GM21529 (cell line): ENCODE measurements at regions not wholly inside any gene's neighbourhood (a gene's known extent, or its start where the extent isn't known, plus 50 kb on each side); places are given as distances from the start of the nearest gene placed in this dataset.
"Not testable (repeated sequence)": the region's sequence is repeated elsewhere in the genome, so short reads cannot be mapped to it uniquely, and the experiment has no call there.

Source experiments
- ATAC-seq: cut with Tn5 transposase; IDR thresholded peaks from one replicate; pipeline ENCODE4 v1.9.1; 2021; ENCODE audit not compliant: unreplicated experiment

DNA sequence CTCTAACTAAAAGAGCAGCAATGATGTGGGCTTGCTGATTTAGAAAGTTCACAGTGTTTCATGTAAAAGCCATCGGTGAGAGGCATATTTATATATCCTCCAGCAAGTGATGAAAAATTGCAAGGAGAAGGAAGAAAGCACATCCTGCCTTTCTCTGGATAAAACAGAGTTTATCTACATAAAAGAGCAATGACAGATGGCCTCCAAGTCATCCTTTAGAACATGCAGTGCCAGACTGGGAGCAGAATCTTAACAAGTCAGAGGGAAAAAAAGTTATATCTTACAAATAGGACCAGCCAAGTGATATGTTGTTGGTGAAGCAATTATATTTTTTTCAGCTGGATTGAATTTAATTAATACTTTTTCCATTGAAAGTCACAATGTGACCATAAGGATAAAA is 253.8 kb upstream of the MGMT start:
- no peak for ATAC-seq

DNA sequence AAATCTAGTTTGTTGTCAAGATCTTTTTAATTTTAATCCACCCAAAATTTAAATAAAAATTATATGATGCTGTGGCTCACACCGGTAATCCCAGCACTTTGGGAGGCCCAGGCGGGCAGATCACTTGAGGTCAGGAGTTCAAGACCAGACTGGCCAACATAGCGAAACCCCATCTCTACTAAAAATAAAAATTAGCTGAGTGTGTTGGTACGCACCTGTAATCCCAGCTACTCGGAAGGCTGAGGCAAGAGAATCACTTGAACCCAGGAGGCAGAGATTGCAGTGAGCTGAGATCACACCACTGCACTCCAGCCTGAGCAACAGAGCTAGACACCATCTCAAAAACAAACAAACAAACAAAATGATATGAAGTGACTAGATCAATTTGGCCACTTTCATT is 253.0 kb upstream of the MGMT start:
- ATAC-seq, result not testable (repeated sequence)

DNA sequence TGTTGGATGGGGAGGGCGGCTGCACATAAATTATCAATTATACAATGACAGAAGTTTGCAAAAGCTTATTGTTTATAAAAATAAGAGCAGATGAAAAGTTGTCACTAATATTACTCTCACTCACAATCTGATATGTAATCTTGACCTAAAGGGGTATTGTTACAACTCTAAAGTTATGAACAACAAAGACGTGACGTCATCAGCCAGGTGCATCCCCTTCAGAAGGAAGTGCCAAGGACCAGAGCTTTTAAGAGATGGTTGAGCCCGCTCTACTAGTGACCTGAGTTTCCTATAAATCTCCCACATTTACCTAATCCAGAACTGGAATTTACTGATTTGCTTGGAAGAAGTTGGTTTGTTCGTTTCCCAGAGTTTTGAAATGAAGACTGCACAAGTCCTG is 247.7 kb upstream of the MGMT start:
- ATAC-seq, result no peak

DNA sequence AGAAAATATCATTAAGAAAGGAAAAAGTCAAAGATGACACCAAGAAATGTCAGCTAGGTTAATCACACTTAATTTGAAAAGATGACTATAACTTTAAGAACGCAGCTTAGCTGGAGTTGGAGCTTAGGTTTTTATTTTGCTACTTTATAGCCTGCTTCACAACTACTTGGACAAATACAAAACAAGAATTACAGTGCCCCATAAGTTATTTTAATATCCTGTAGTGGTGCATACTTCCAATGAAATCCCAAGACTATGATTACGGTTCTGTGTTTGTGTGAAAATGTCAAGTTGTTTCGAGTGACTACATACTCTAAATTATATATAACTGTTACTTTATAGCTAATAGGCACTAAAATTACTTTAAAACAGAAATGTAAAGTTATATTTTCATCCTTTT is 244.6 kb upstream of the MGMT start:
- ATAC-seq, result no peak

DNA sequence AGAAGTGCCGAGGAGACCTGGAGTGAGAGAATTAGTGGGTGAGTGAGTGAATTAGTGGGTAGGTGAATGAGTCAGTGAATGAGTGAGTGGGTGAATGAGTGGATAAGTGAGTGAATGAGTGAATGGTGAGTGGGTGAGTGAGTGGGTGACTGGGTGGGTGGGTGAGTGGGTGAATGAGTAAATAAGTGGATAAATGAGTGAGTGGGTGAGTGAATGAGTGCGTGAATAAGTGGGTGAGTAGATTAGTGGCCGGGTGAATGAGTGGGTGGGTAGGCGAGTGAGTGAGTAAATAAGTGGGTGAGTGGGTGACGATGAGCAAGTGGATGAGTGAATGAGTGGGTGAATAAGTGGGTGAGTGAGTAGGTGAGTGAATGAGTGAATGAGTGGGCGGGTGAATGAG is 243.7 kb upstream of the MGMT start:
- no peak for ATAC-seq

DNA sequence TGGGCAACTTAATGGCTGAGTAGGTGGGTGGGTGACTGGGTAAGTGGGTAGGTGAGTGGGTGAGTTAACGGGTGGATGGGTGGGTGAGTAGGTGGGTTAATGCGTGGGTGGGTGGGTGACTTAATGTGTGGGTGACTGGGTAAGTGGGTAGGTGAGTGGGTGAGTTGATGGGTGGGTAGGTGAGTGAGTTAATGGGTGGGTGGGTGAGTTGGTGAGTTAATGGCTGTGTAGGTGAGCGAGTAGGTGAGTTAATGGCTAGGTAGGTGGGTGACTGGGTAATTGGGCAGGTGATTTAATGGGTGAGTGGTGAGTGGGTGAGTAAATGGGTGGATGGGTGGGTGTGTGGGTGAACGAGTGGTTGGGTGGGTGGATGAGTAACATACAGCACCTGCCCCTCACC is 243.0 kb upstream of the MGMT start:
- no peak for ATAC-seq

DNA sequence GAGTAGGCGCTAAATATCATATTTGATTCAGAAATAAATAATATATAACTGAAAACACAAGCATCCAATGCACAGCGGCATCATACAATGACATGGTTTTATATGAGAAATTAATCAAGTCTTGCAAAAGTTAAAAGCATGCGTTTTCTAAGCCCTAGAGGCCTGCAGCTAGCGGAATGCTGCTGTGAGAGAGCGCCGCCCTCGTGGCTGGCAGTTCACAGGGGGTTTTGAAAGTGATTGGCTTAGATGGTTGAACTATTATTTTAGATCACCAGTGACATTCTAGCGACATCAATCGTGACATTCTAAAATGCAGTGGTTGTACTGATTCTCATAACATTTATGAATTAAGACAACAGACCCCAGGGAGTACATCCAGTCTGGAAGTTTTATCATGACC is 235.2 kb upstream of the MGMT start:
- no peak for ATAC-seq

DNA sequence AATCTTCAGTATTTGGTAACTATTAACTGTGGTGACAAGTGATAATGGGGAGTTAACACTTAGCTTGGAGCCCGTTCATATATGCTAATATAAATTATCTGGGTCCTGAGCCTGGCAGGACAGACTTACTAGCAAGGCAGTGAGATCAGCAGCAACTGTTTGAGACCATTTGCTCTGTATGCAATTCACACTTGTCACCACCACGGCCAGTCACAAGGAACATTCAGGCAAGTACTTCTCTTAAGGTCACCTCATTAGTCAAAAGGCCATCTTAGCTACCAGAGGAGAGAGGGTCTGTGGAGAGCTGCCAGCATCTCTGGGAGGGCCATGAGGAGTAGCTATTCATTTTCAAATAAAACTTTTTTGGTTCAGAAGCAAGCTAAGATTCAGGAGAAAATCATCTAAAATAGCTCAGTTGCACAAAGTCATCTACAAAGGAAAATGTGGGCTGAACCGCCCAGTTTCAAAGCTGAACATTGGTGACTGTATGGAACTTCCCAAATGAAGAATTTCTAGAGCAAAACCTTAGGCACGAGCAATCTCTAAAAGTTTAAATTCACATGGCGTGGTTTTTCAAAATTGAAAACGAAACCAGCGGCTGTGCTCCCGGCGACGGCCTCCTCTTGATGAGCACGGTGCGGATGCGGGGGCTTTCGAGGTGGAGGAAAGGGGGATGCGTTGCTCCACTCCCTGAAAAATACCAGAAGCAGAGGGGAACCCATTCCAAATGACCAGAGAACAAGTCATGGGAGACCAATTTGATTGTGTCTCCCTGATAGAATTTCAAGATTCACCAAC is 233.5 kb upstream of the MGMT start:
- ATAC-seq, result no peak

DNA sequence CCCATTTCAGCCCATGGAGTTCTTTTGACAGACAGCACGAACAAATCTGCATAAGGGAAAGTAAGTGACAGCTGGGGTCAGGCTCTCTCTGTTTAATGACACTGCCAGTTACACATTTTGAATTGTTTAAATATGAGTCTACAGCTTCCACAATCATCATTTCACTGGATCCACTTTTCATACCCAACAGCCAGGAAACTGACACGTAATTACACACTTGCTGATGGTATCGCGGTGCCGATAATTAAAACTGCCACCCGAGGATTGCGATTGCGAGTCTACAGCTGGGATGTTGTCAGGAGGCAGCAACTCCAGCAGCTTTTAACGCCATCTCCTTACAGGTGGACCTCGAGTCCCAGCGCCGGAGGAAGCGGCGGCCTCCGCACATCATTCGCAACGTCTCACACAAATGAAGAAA is 230.8 kb upstream of the MGMT start:
- ATAC-seq, result no peak

DNA sequence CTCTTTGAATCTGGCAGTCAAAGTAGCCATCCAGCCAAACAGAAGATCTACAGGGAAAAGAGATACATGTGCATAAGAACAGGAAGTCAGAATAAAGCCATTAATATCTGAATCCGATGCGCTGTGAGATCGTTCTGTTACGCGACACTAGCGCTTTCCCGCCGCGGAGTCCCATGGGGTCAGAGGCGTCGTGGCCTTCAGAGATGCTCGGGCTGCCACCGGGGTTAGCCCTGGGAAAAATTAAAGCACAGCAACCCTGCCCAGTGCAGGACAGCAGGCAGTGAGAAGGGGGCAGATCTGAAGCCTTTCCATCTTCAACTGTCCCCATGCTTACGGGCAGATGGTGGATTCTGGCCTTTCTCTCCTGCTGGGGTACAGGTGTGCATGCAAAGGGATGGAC is 225.6 kb upstream of the MGMT start:
- no peak for ATAC-seq

DNA sequence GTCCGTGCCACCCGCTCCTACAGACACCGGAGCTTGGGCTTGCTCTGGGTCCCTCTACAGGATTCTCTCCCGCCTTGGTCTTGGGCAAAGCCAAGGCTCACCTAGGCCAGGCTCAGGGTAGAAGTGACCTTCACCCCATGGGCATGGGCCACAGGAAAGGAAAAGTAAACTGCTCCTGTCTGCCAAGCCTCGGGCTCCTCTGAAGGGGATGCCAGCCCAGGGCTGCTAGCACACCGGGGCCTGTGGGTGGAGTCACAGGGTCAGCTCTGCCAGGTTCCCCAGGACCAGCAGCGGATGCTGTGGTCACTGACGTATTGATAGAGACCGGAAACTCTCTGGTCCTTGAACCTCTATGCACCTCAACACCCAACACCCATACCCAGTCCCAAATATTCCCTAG is 222.7 kb upstream of the MGMT start:
- no peak for ATAC-seq

DNA sequence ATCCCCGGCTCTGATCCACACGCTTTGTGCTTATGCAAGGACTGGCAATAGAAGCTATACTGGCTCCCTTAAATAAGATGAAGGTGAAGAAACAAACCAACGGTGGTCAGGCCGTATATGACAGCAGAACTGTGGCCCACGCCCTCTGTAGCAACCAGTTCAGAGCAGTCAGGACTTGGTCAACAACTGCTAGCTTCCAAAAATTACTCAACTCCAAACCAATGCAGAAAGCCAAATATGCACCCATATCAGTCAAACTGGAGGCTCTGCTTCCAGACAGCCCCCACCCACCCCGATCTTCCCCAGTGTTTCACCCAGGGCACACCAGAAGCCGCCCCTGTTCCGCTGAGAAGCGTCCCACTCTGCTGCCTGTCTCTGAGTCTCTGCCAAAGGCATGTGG is 222.3 kb upstream of the MGMT start:
- ATAC-seq, result no peak

DNA sequence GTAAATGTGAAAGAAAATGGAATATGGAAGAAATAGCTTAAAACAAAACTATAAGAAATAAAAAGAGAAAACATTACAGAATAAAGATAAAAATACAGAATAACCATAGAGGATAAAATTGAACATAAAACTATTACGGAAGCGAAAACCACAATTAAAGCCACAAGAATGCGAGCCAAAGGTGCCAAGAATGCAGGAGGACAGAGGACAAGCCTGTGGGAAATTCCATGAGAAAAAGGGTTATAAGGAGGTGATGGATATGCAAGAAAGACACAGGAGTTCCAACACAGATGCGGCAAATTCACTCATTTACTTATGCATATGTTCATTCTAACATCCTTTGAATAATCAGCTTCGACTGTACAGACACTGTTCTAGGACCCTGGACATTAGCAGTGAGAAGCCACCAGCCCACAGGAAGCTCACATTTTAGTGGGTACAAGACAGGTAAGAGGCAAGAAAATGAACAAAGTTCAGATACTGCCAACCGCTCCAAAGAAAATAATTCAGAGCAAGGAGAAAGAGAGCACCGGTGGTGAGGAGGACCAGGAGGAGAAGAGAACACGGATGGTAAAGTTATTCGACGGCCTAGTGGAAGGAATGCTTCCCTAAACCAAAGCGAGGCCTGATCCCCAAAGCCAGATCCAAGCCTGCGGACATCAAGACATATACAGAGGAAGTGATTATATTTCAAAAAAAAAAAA is 213.7 kb upstream of the MGMT start:
- no peak for ATAC-seq

DNA sequence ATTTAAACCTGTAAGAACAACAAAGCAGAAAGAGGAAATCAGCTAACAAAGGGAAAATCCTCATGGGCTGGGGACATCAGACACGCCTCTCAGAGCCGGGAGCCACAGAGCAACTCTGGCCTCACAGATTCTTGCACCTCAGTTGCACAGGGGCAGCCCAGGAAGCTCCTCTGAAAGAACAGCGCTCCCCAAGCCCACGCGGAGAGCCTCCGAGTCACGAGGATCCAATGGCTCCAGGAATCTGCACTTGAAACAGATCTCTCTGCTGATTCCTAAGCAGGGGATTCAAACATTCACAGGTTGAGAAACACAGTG is 213.2 kb upstream of the MGMT start:
- no peak for ATAC-seq

DNA sequence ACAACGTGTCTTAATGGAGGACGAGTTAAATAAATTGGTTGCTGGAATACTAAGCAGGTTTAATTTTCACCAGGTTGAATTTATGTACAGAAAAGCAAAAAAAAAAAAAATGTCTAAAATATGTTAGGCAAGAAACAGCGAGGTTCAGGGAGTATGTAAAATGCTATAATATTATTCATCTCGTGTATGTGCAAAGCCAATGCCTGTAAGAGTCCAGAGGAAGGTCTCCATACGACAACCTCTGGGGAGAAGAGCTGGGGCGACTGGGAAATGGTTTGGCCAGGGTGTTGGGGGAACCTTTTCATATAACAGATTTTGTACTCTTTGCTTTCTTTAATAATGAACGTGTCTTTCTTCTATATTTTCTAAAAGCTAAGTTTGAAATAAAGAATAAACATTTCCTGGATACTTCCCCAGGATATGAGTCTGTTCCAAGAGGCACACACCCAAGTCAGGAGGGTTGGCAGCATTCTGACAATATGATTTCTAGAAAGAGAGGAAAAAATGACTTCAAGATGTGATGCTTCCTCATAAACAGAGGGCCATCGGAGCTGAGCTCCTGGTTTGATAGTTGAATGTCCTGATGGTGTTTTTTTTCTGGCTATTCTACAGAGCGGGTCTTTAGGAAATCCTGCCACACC is 208.6 kb upstream of the MGMT start:
- ATAC-seq, result no peak

DNA sequence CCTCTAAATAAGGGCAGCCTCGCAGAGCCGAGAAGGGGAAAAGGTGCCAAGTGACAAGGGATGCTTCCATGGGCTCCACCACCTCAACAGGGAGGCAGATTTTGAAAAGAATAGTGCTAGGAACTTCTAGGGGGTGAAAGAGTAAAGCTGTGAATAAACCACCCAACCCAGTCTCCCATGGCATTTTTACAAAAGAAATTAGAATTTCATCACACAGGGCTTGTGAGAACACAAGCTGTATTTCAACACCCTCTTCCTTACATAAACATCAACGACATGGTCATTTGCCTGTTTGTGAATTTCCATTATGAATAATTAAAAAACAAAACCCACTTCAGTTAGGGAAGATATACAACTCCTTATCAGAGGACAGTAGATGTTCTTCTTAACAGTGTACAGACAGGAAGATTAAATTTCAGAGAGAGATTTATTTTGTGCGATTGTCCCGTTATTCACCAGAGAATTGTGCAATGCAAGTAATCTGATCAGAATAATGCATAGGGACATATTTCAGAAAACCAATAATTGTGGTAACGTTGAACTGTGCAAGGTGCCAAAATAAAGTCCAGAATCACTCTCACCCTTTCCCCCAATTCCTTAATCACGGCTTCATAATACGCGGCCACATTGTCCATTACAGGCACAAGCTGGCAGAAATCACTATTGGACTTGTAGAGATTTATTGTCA is 207.8 kb upstream of the MGMT start:
- no peak for ATAC-seq

DNA sequence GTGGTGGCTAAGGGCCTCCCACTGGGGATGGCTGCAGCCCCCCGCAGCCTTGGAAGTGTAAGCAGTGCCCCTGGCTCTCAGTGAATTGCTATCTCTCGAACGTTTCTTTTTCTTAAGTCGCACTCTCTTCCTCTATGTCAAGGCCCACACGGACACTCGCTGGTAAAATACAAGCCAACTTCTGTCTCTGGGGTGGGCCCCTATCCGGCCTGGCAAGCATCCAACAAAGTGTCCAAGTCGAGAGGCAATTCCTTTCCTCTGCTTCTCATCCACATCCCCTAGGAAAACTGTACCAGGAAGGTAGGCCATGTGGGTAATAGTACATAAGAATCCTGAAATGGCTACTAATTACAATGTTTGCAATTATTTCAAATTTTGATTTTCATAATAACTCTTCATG is 194.9 kb upstream of the MGMT start:
- ATAC-seq, result no peak

DNA sequence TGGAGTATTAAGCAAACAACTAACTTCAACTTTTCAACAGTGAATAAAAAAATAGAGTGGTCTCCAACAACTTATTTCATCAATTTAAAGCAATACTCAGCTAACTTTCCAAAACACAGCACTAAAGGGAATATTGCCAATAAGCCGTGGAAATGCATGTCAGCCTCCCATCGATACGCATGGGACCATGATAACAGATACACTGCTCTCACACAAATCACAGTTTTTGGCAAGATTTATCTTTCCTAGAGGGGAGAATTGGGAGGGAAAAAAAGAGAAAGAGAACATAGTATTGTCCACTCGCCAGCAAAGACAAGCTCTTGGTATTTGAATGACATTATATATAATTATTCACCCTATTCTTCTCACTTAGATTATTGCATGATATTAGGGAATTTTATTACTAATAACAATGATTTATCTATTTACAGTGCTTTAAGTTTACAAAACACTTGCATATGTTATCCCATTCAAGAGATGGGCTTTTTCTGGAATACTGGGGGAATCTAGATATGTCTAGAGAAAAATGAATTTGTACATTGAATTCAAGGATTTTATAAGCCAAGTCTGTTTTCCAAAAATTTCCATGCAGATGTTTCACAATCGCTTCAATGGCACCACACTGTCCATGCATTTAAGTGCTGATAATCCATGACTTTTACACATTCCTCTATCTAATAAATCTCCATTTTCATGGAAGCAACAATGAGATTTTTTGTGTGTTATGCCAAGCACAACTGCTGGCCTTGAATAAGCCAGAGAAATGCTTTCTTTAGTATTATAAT is 194.0 kb upstream of the MGMT start:
- no peak for ATAC-seq

DNA sequence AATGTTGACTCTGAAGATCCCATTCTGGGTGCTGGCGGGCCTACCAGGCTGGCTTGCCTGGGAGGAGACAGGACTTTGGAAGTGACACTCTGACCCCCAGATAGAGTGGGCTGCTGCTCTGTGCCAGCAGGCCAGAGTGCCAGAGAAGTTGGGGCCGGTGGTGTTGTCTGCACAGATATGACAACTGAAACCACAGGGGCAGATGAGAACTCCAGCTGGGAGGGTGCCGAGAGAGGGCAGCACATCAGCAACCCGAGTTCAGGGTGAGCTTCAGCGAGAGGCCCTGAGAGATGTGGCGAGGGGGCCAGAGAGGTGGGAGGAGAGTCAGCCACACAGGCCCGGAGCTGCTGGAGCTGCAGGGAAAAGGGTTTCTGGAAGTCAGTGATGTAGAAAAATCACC is 193.2 kb upstream of the MGMT start:
- no peak for ATAC-seq

DNA sequence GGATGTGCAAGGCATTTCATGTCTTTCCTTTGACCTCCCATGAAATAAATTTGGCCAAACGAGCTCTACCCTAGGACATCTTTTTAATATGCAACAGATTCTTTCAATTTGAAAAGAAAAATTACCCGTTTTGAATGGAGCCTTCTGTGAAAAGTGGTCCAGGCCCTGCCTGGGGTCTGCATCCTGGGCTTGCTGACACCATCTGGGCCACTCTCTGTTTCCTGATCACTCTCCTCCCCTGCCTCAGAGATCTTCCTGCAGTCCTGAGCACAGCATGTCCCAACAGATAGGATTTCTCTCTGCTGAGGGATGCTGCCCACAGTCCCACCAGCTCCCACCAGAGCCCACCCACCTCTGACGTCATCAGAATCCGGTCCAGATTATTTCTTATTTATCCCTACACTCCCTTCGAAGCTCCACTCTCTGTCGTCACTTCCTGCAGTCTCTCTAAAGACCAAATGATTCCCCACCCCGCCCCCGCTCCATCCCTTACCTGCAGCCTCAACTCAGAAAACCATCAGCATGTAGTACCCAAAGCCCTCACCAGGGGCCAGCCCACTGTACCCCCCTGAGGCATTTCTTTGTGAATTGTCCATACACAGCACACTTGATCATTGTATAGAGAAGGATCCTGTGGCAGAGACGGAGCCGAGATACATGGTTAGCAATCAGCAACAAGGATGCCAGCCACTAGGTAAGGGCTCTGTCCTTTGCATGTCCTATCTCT is 192.1 kb upstream of the MGMT start:
- ATAC-seq, result no peak
